Parathyroid adenoma (tissue), 2 donors: ENCODE measurements at regions not wholly inside any gene's neighbourhood (a gene's known extent, or its start where the extent isn't known, plus 50 kb on each side); places are given as distances from the start of the nearest gene placed in this dataset.

Source experiments
- H2AFZ ChIP-seq: fragments of 300-600 bp; sonication (generic); one replicate; pipeline ENCODE4 v1.7.0; 2017; ENCODE audit warnings: antibody characterized with exemption, mild to moderate bottlenecking
- H3K27ac ChIP-seq: fragments of 300-600 bp; sonication (generic); one replicate; pipeline ENCODE4 v1.7.0; 2017
- H3K27me3 ChIP-seq: fragments of 300-600 bp; sonication (generic); one replicate; pipeline ENCODE4 v1.7.0; 2017; ENCODE audit warnings: low read length; ENCODE audit not compliant: control insufficient read depth, insufficient read depth
- H3K36me3 ChIP-seq: fragments of 300-600 bp; sonication (generic); one replicate; pipeline ENCODE4 v1.7.0; 2017; ENCODE audit warnings: low read length; ENCODE audit not compliant: control insufficient read depth, insufficient read depth
- H3K4me1 ChIP-seq: fragments of 300-600 bp; sonication (generic); one replicate; pipeline ENCODE4 v1.7.0; 2017; ENCODE audit warnings: control low read depth
- H3K4me2 ChIP-seq: fragments of 300-600 bp; sonication (generic); one replicate; pipeline ENCODE4 v1.7.0; 2017; ENCODE audit warnings: low read length
- H3K4me3 ChIP-seq: fragments of 300-600 bp; sonication (generic); one replicate; pipeline ENCODE4 v1.7.0; 2017; ENCODE audit warnings: low read depth, low read length
- H3K79me2 ChIP-seq: fragments of 300-600 bp; sonication (generic); one replicate; pipeline ENCODE4 v1.7.0; 2017; ENCODE audit warnings: control low read depth
- H3K9ac ChIP-seq: fragments of 300-600 bp; sonication (generic); one replicate; pipeline ENCODE4 v1.7.0; 2017; ENCODE audit warnings: mild to moderate bottlenecking
- H3K9me3 ChIP-seq: fragments of 300-600 bp; sonication (generic); one replicate; pipeline ENCODE4 v1.7.0; 2017; ENCODE audit warnings: low read length; ENCODE audit not compliant: control insufficient read depth
- TF ChIP-seq, protein P1 (sequence below): fragments of 300-600 bp; sonication (generic); IDR thresholded peaks from one replicate; pipeline ENCODE4 v1.7.0; 2017; ENCODE audit warnings: antibody characterized with exemption, mild to moderate bottlenecking
- donor health status: primary hyperparathyroidism.

- H3K27me3 ChIP-seq, result no peaks in the 10 kb centered on the region
- no peak overlapping the region for H3K27ac ChIP-seq
- no peaks in the 10 kb centered on the region for H3K79me2 ChIP-seq
- H3K4me3 ChIP-seq, result no peak overlapping the region
- no peak overlapping the region for H3K9ac ChIP-seq
- TF ChIP-seq, protein P1, sequence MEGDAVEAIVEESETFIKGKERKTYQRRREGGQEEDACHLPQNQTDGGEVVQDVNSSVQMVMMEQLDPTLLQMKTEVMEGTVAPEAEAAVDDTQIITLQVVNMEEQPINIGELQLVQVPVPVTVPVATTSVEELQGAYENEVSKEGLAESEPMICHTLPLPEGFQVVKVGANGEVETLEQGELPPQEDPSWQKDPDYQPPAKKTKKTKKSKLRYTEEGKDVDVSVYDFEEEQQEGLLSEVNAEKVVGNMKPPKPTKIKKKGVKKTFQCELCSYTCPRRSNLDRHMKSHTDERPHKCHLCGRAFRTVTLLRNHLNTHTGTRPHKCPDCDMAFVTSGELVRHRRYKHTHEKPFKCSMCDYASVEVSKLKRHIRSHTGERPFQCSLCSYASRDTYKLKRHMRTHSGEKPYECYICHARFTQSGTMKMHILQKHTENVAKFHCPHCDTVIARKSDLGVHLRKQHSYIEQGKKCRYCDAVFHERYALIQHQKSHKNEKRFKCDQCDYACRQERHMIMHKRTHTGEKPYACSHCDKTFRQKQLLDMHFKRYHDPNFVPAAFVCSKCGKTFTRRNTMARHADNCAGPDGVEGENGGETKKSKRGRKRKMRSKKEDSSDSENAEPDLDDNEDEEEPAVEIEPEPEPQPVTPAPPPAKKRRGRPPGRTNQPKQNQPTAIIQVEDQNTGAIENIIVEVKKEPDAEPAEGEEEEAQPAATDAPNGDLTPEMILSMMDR, result no peak
- no peaks in the 10 kb centered on the region for H3K36me3 ChIP-seq
- no peak overlapping the region for H2AFZ ChIP-seq
- H3K4me1 ChIP-seq, result no peaks in the 10 kb centered on the region
- H3K9me3 ChIP-seq, result no peaks in the 10 kb centered on the region
- H3K4me2 ChIP-seq, result no peak overlapping the region
Observed at GRCh38 chr11:97463891-97464290, 1074.1 kb downstream of the JRKL start.

GRCh38 chr11:97471480-97471879 is 1081.7 kb downstream of the JRKL start:
- Histone ChIP-seq H3K79me2 (no peaks in the 10 kb centered on the region), H3K9ac (no peak overlapping the region), H3K4me3 (no peak overlapping the region), H3K4me2 (no peak overlapping the region), H3K27me3 (no peaks in the 10 kb centered on the region), H3K27ac (no peak overlapping the region), H2AFZ (no peak overlapping the region), H3K9me3 (no peaks in the 10 kb centered on the region), H3K36me3 (no peaks in the 10 kb centered on the region), H3K4me1 (no peaks in the 10 kb centered on the region)
- TF ChIP-seq, protein P1, result no peak

DNA sequence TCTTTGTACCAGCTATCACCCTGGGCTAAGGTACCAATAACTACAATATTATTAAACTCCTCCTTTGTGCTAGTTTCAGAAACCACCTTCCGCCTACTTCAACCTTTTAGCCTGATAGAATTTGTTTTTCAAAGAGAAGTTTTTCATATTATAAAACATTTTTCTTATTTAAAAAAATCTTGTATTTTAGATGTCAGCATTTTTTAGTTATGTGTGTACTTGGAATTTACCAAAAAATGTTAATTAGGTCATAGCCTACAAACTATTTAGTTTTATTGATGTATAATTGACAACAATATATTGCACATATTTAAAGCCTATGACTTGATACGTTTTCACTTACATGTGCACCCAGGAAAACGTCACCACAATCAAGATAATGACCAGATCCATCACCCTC is 1097.6 kb downstream of the JRKL start:
- Histone ChIP-seq H3K79me2 (no peaks in the 10 kb centered on the region), H3K4me2 (no peak overlapping the region), H3K9me3 (no peaks in the 10 kb centered on the region), H3K4me1 (no peaks in the 10 kb centered on the region), H3K4me3 (no peak overlapping the region), H3K36me3 (no peaks in the 10 kb centered on the region), H3K27me3 (no peaks in the 10 kb centered on the region), H2AFZ (no peak overlapping the region), H3K27ac (no peak overlapping the region), H3K9ac (no peak overlapping the region)
- TF ChIP-seq, protein P1, result no peak

GRCh38 chr11:97498891-97499290 is 1109.1 kb downstream of the JRKL start:
- H2AFZ ChIP-seq, result no peak overlapping the region
- H3K4me3 ChIP-seq, result no peak overlapping the region
- H3K27me3 ChIP-seq, result no peaks in the 10 kb centered on the region
- H3K79me2 ChIP-seq, result no peaks in the 10 kb centered on the region
- no peaks in the 10 kb centered on the region for H3K4me1 ChIP-seq
- H3K4me2 ChIP-seq, result no peak overlapping the region
- no peak overlapping the region for H3K27ac ChIP-seq
- no peaks in the 10 kb centered on the region for H3K36me3 ChIP-seq
- no peak overlapping the region for H3K9ac ChIP-seq
- H3K9me3 ChIP-seq, result no peaks in the 10 kb centered on the region
- TF ChIP-seq, protein P1, result no peak

DNA sequence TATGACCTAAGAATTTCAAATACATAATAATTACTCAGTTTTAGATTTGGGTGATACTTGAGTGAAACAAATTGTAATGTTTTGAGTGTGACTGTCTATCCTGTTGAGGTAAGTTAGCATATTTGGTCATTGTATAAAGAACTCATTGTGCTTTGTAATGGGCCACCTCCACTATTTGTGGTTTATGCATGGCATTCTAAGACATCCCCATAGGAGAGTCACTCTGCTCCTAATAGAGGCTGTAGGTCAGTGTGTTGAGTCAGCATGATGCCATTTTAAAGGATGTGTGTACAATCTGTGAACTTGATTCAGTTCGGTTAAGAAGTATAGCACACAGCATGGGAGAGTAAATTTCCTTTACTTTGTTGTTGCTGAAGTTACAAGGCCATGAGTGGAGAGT is 1112.4 kb downstream of the JRKL start:
- Histone ChIP-seq H3K4me2 (no peak overlapping the region), H3K79me2 (no peaks in the 10 kb centered on the region), H3K9me3 (no peaks in the 10 kb centered on the region), H3K27ac (no peak overlapping the region), H3K9ac (no peak overlapping the region), H2AFZ (no peak overlapping the region), H3K27me3 (no peaks in the 10 kb centered on the region), H3K36me3 (no peaks in the 10 kb centered on the region), H3K4me3 (no peak overlapping the region), H3K4me1 (no peaks in the 10 kb centered on the region)
- TF ChIP-seq, protein P1, result no peak
